ENCODE measurements at regions not wholly inside any gene's neighbourhood (a gene's known extent, or its start where the extent isn't known, plus 50 kb on each side); places are given as distances from the start of the nearest gene placed in this dataset.

DNA sequence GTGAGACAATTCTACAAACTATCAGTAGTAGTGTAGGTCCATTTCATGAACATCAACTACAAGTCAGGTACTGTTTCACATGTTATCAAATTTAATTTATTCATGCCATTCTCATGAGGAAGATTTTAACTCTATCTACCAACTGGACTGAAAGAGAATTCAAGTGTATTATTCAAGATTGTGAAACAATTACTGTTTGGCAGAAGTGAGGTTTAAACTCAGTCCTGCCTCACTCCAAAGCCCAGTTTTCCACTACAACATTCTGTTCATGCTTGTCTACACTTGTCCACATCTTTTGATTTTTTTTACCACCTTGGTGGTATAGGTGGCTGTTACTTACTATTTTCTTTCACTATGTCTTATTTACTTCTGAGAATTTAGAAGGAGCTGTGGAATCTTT, 272.9 kb downstream of the TGFB2 start:
- no peak overlapping the region for H3K4ac ChIP-seq (replicated peaks; ENCODE audit: insufficient read length, low read depth, low read length)
- TF ChIP-seq PHF8 (conservative IDR thresholded peaks at IDR 0.05; ENCODE audit: low read depth, low read length) (no peak), RAD21 (IDR thresholded peaks at IDR 0.05 in 1 of 2, conservative IDR thresholded peaks at IDR 0.05 in 1 of 2; ENCODE audit: low read depth in 2 of 2, low read length in 2 of 2) (no peak), RFX5 (IDR thresholded peaks at IDR 0.05; ENCODE audit: borderline replicate concordance, low read depth, low read length) (no peak), MAFK (IDR thresholded peaks at IDR 0.05; ENCODE audit: low read depth, low read length) (no peak), ZNF274 (IDR thresholded peaks at IDR 0.05; ENCODE audit: borderline replicate concordance, extremely low read depth, low read length) (no peak), FOSL1 (IDR thresholded peaks at IDR 0.05; ENCODE audit: insufficient read depth, low read depth, low read length) (no peak), JUND (IDR thresholded peaks at IDR 0.05; ENCODE audit: low read length) (no peak), SIRT6 (IDR thresholded peaks at IDR 0.05; ENCODE audit: low read length) (no peak), NANOG (IDR thresholded peaks at IDR 0.05; ENCODE audit: insufficient read depth, low read depth, low read length, poor library complexity, severe bottlenecking) (no peak)
- TF ChIP-seq, protein P1, sequence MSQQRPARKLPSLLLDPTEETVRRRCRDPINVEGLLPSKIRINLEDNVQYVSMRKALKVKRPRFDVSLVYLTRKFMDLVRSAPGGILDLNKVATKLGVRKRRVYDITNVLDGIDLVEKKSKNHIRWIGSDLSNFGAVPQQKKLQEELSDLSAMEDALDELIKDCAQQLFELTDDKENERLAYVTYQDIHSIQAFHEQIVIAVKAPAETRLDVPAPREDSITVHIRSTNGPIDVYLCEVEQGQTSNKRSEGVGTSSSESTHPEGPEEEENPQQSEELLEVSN (IDR thresholded peaks at IDR 0.05), result no peak
- H2BK120ac ChIP-seq (replicated peaks; ENCODE audit: low read depth, low read length), result no peak overlapping the region
- FAIRE-seq (no peak), DNase-seq (ENCODE audit: low read depth in 1 of 2, low spot score in 2 of 2) (no peak)
- H3K79me2 ChIP-seq (ENCODE audit: control insufficient read depth in 1 of 2, insufficient read depth in 2 of 2, low read length in 2 of 2), result no peaks in the 10 kb centered on the region
- no peak overlapping the region for H2AFZ ChIP-seq (ENCODE audit: low read length)
- no peak overlapping the region for H2BK12ac ChIP-seq (ENCODE audit: low read depth, low read length)
- CTCF ChIA-PET (ENCODE audit: partially characterized antibody), result interaction anchor here (1.2 kb wide), 1 partner anchor 10 kb away, joined by 3 read pairs; no protein-coding TSS in a partner anchor
- peaks cover 0 to 8% (median 1%) of the 10 kb centered on the region in 4 experiments; a peak in 2 of 7 replicates for H3K4me1 ChIP-seq (replicated peaks in 1 of 4; ENCODE audit: control insufficient read depth in 3 of 4, insufficient read depth in 4 of 4, low read length in 3 of 4)
- peaks cover 0 to 1% (median 0%) of the 10 kb centered on the region in 4 experiments; a peak in 1 of 7 replicates for H3K27me3 ChIP-seq (replicated peaks in 1 of 4; ENCODE audit: control insufficient read depth in 3 of 4, extremely low read depth in 1 of 4, insufficient read depth in 3 of 4, low read length in 3 of 4)
- H3K23me2 ChIP-seq (ENCODE audit: low read depth, low read length), result no peaks in the 10 kb centered on the region
- no peaks in the 10 kb centered on the region for H3K79me1 ChIP-seq (ENCODE audit: low read depth, low read length)
- no peak overlapping the region for H2BK15ac ChIP-seq (ENCODE audit: low read length)
- H2BK5ac ChIP-seq (ENCODE audit: low read depth, low read length), result no peak overlapping the region
- H3K9ac ChIP-seq (replicated peaks in 1 of 4; ENCODE audit: extremely low read depth in 1 of 4, low read depth in 3 of 4, low read length in 3 of 4), result no peak overlapping the region
- no peak overlapping the region for H3K4me3 ChIP-seq (ENCODE audit: extremely low read depth in 1 of 4, insufficient read depth in 2 of 4, low read depth in 3 of 4, low read length in 4 of 4)
- H2AK5ac ChIP-seq (ENCODE audit: low read depth, low read length), result no peak overlapping the region
- POLR2A ChIA-PET (ENCODE audit: partially characterized antibody), result no interaction called here
- H3K18ac ChIP-seq (ENCODE audit: extremely low read depth, low read length), result no peak overlapping the region
- H4K5ac ChIP-seq (ENCODE audit: insufficient read length, low read depth, low read length), result no peak overlapping the region
- H3K4me2 ChIP-seq (ENCODE audit: insufficient read depth in 1 of 2, low read depth in 2 of 2, low read length in 2 of 2), result no peak overlapping the region
- no peaks in the 10 kb centered on the region for H4K20me1 ChIP-seq (replicated peaks in 1 of 2; ENCODE audit: control insufficient read depth in 1 of 2, insufficient read depth in 2 of 2, low read length in 2 of 2)
- no peak overlapping the region for H2BK20ac ChIP-seq (ENCODE audit: low read length)
- H3K9me3 ChIP-seq (ENCODE audit: insufficient read depth in 2 of 2, low read depth in 1 of 2, low read length in 1 of 2), result no peaks in the 10 kb centered on the region
- no peak overlapping the region for H3K14ac ChIP-seq (ENCODE audit: insufficient read length)
- H3K27ac ChIP-seq (ENCODE audit: low read depth, low read length), result no peak overlapping the region
- H3K36me3 ChIP-seq (ENCODE audit: control insufficient read depth in 2 of 4, insufficient read depth in 4 of 4, low read length in 3 of 4), result no peaks in the 10 kb centered on the region
- H3K56ac ChIP-seq (replicated peaks; ENCODE audit: insufficient read length, low read depth, low read length), result no peak overlapping the region
- no peak overlapping the region for H4K91ac ChIP-seq (replicated peaks; ENCODE audit: insufficient read length, low read length)
- H4K8ac ChIP-seq (ENCODE audit: extremely low read depth, insufficient read depth, low read length), result no peak overlapping the region
- H3K23ac ChIP-seq (ENCODE audit: insufficient read length), result no peak overlapping the region
